ENCODE measurements at regions not wholly inside any gene's neighbourhood (a gene's known extent, or its start where the extent isn't known, plus 50 kb on each side); places are given as distances from the start of the nearest gene placed in this dataset.

DNA sequence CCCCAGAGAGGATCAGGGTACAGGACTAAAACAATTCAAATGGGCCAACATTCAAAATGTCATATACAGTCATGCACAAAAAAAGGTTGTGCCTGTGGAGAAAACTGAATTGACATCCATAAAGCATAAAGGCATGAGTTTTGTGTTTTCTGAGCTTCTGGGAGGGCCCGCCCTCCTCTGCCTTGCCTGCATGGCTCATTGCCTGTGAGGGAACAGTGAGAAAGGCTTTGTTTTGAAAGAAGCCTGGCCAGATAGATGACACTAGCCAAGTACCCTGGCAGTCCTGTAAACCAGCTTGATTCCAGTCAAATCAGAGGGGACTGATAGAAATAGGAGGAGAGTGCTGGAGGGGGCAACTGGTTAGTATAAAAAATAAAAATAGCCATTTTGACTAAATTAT is 194.3 kb downstream of the KIT start:
- TF ChIP-seq, protein P1, sequence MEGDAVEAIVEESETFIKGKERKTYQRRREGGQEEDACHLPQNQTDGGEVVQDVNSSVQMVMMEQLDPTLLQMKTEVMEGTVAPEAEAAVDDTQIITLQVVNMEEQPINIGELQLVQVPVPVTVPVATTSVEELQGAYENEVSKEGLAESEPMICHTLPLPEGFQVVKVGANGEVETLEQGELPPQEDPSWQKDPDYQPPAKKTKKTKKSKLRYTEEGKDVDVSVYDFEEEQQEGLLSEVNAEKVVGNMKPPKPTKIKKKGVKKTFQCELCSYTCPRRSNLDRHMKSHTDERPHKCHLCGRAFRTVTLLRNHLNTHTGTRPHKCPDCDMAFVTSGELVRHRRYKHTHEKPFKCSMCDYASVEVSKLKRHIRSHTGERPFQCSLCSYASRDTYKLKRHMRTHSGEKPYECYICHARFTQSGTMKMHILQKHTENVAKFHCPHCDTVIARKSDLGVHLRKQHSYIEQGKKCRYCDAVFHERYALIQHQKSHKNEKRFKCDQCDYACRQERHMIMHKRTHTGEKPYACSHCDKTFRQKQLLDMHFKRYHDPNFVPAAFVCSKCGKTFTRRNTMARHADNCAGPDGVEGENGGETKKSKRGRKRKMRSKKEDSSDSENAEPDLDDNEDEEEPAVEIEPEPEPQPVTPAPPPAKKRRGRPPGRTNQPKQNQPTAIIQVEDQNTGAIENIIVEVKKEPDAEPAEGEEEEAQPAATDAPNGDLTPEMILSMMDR (IDR thresholded peaks at IDR 0.05 in 2 of 3, conservative IDR thresholded peaks at IDR 0.05 in 1 of 3; ENCODE audit: borderline replicate concordance in 1 of 3, insufficient read depth in 1 of 3, low read depth in 2 of 3, low read length in 2 of 3) = no peak
- TF ChIP-seq EZH2 (IDR thresholded peaks at IDR 0.05) (no peak), RAD21 (IDR thresholded peaks at IDR 0.05; ENCODE audit: low read depth) (no peak), POLR2A (IDR thresholded peaks at IDR 0.05; ENCODE audit: borderline replicate concordance, extremely low read depth, insufficient read depth, insufficient read length) (no peak), POLR2AphosphoS5 (IDR thresholded peaks at IDR 0.05; ENCODE audit: low read depth, low read length) (no peak), CEBPB (IDR thresholded peaks at IDR 0.05; ENCODE audit: low read depth) (no peak), EZH2phosphoT487 (IDR thresholded peaks at IDR 0.05; ENCODE audit: borderline replicate concordance) (no peak)
- TF ChIP-seq, protein P2, sequence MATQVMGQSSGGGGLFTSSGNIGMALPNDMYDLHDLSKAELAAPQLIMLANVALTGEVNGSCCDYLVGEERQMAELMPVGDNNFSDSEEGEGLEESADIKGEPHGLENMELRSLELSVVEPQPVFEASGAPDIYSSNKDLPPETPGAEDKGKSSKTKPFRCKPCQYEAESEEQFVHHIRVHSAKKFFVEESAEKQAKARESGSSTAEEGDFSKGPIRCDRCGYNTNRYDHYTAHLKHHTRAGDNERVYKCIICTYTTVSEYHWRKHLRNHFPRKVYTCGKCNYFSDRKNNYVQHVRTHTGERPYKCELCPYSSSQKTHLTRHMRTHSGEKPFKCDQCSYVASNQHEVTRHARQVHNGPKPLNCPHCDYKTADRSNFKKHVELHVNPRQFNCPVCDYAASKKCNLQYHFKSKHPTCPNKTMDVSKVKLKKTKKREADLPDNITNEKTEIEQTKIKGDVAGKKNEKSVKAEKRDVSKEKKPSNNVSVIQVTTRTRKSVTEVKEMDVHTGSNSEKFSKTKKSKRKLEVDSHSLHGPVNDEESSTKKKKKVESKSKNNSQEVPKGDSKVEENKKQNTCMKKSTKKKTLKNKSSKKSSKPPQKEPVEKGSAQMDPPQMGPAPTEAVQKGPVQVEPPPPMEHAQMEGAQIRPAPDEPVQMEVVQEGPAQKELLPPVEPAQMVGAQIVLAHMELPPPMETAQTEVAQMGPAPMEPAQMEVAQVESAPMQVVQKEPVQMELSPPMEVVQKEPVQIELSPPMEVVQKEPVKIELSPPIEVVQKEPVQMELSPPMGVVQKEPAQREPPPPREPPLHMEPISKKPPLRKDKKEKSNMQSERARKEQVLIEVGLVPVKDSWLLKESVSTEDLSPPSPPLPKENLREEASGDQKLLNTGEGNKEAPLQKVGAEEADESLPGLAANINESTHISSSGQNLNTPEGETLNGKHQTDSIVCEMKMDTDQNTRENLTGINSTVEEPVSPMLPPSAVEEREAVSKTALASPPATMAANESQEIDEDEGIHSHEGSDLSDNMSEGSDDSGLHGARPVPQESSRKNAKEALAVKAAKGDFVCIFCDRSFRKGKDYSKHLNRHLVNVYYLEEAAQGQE (IDR thresholded peaks at IDR 0.05; ENCODE audit: low read depth) = no peak
